CD14-positive monocyte (primary cell): ENCODE measurements at regions not wholly inside any gene's neighbourhood (a gene's known extent, or its start where the extent isn't known, plus 50 kb on each side); places are given as distances from the start of the nearest gene placed in this dataset.

ENCODE experiments used
- DNase-seq, 3 donors: peaks; one replicate each; pipeline ENCODE4 v3.0.0-alpha.2; 2011 to 2022
- H2AFZ ChIP-seq: 2 replicates; pipeline ENCODE4 v1.6.0; 2012; ENCODE audit warnings: mild to moderate bottlenecking, low read depth, low read length, inconsistent platforms; ENCODE audit not compliant: insufficient read depth, poor library complexity, severe bottlenecking
- H3K27ac ChIP-seq, 2 donors: 1 replicate in 1 of 2; 2 replicates in 1 of 2; pipeline ENCODE4 v1.5.1; 2012 to 2013; ENCODE audit warnings: low read length in 2 of 2, control low read depth in 1 of 2, inconsistent platforms in 1 of 2, low read depth in 1 of 2, mild to moderate bottlenecking in 1 of 2
- H3K27me3 ChIP-seq, 2 donors: one replicate each; pipeline versions ENCODE4 v1.6.0 to v1.6.1; 2011 to 2013; ENCODE audit warnings: low read length in 2 of 2; ENCODE audit not compliant: control insufficient read depth in 2 of 2, insufficient read depth in 2 of 2
- H3K36me3 ChIP-seq, 2 donors: replicated peaks in 1 of 2; 1 replicate in 1 of 2; 2 replicates in 1 of 2; pipeline versions ENCODE4 v1.5.1 to v1.6.1; 2012 to 2013; ENCODE audit warnings: low read length in 2 of 2, control low read depth in 1 of 2, inconsistent platforms in 1 of 2, mild to moderate bottlenecking in 1 of 2; ENCODE audit not compliant: insufficient read depth in 2 of 2, control insufficient read depth in 1 of 2
- H3K4me1 ChIP-seq, 2 donors: 1 replicate in 1 of 2; 2 replicates in 1 of 2; pipeline versions ENCODE4 v1.5.1 to v1.6.1; 2012 to 2013; ENCODE audit warnings: low read length in 2 of 2, control low read depth in 1 of 2, inconsistent platforms in 1 of 2, mild to moderate bottlenecking in 1 of 2, moderate library complexity in 1 of 2; ENCODE audit not compliant: insufficient read depth in 2 of 2, control insufficient read depth in 1 of 2
- H3K4me2 ChIP-seq: replicated peaks from 2 replicates; pipeline ENCODE3; 2012; ENCODE audit warnings: low read length, moderate library complexity, mild to moderate bottlenecking; ENCODE audit not compliant: poor library complexity, severe bottlenecking; ENCODE audit errors: extremely low read depth
- H3K4me3 ChIP-seq, 3 experiments: fragments of 200-600 bp in 1 of 3; sonication (generic) in 1 of 3; replicated peaks in 1 of 3; 1 replicate in 2 of 3; 2 replicates in 1 of 3; pipeline ENCODE4 v1.5.1; 2011 to 2013; ENCODE audit warnings: low read length in 3 of 3, mild to moderate bottlenecking in 3 of 3, control low read depth in 2 of 3, low read depth in 2 of 3, inconsistent platforms in 1 of 3, moderate library complexity in 1 of 3
- H3K79me2 ChIP-seq: 2 replicates; pipeline ENCODE4 v1.6.0; 2012; ENCODE audit warnings: mild to moderate bottlenecking, control low read depth, inconsistent platforms, low read length, moderate library complexity; ENCODE audit not compliant: insufficient read depth
- H3K9ac ChIP-seq: 2 replicates; pipeline ENCODE4 v1.6.0; 2017; ENCODE audit warnings: low read length, mild to moderate bottlenecking; ENCODE audit not compliant: insufficient read depth, poor library complexity, severe bottlenecking
- H3K9me3 ChIP-seq, 2 donors: replicated peaks in 1 of 2; 1 replicate in 1 of 2; 2 replicates in 1 of 2; pipeline versions ENCODE4 v1.5.1 to v1.6.1; 2012 to 2013; ENCODE audit warnings: low read length in 2 of 2, control low read depth in 1 of 2; ENCODE audit not compliant: control insufficient read depth in 1 of 2, insufficient read depth in 1 of 2
- H4K20me1 ChIP-seq: 2 replicates; pipeline ENCODE4 v1.6.0; 2012; ENCODE audit warnings: mild to moderate bottlenecking, low read length, control low read depth, moderate library complexity; ENCODE audit not compliant: insufficient read depth
- H3K27ac Mint-ChIP-seq, 7 donors: one replicate each; pipeline ENCODE4 v1.8.0; 2020; ENCODE audit warnings: mild to moderate bottlenecking in 7 of 7, mixed read lengths in 7 of 7, moderate library complexity in 6 of 7, inconsistent platforms in 2 of 7
- H3K27me3 Mint-ChIP-seq, 3 donors: one replicate each; pipeline ENCODE4 v1.8.0; 2021 to 2022; ENCODE audit warnings: low read depth in 3 of 3, mild to moderate bottlenecking in 3 of 3, mixed read lengths in 3 of 3, moderate library complexity in 3 of 3, inconsistent platforms in 1 of 3
- H3K36me3 Mint-ChIP-seq, 2 donors: one replicate each; pipeline ENCODE4 v1.8.0; 2020; ENCODE audit warnings: mixed read lengths in 2 of 2, inconsistent platforms in 1 of 2, mild to moderate bottlenecking in 1 of 2
- H3K4me1 Mint-ChIP-seq: one replicate; pipeline ENCODE4 v1.8.0; 2020; ENCODE audit warnings: mild to moderate bottlenecking, mixed read lengths
- H3K4me3 Mint-ChIP-seq, 2 donors: one replicate each; pipeline ENCODE4 v1.8.0; 2020; ENCODE audit warnings: mild to moderate bottlenecking in 2 of 2, mixed read lengths in 2 of 2, moderate library complexity in 1 of 2
- H3K9me3 Mint-ChIP-seq, 7 donors: one replicate each; pipeline ENCODE4 v1.8.0; 2020 to 2022; ENCODE audit warnings: mixed read lengths in 7 of 7, mild to moderate bottlenecking in 6 of 7, moderate library complexity in 6 of 7, inconsistent platforms in 2 of 7
- CTCF ChIP-seq: fragments of 200-600 bp; IDR thresholded peaks from one replicate; pipeline ENCODE4 v1.8.0; 2022; ENCODE audit warnings: antibody characterized with exemption, mild to moderate bottlenecking
- WGBS: methylation state at CpG from one replicate; pipeline ENCODE4 v1.1.5; 2013; ENCODE audit warnings: missing lambda C conversion rate; ENCODE audit not compliant: insufficient coverage; 5-methylcytosine and 5-hydroxymethylcytosine counted together
- intact Hi-C, 2 donors: fragments of 100-400 bp; cut with micrococcal nuclease; formaldehyde crosslinking; loops; one replicate each; pipeline versions ENCODE4 v1.15.0 to v1.15.1; 2023

- intact Hi-C loops = no loop called here
Observed at GRCh38 chr18:9016633-9017166, 85.8 kb upstream of the NDUFV2 start.

More at GRCh38 chr18:9016633-9017166, 85.8 kb upstream of the NDUFV2 start:
- DNase-seq = no peak
- TF ChIP-seq CTCF = no peak
- no peak overlapping the region for H3K27ac ChIP-seq
- H3K9ac ChIP-seq = peak overlapping the region; percentile 54
- no peaks in the 10 kb centered on the region for H3K9me3 ChIP-seq
- no peaks in the 10 kb centered on the region for H3K27me3 ChIP-seq
- Mint-ChIP-seq H3K36me3 (no peaks in the 10 kb centered on the region), H3K4me3 (peak overlapping the region; percentile 77 to 91), H3K4me1 (peaks cover 19% of the 10 kb centered on the region), H3K9me3 (peaks cover 0 to 3% (median 0%) of the 10 kb centered on the region in 7 donors), H3K27ac (peak overlapping the region in 1 of 7 donors; percentile 33), H3K27me3 (peaks cover 0 to 3% (median 2%) of the 10 kb centered on the region in 3 donors)
- H3K4me2 ChIP-seq = peak overlapping the region; percentile 85
- peak overlapping the region; percentile 2 to 71 (median 26) for H3K4me3 ChIP-seq
- peak overlapping the region; percentile 70 for H2AFZ ChIP-seq
- H3K79me2 ChIP-seq = no peaks in the 10 kb centered on the region
- peaks cover 16 to 17% of the 10 kb centered on the region in 2 donors for H3K4me1 ChIP-seq
- H3K36me3 ChIP-seq = no peaks in the 10 kb centered on the region
- WGBS = 80% methylated on average over 8 of the region's 16 CpGs
- H4K20me1 ChIP-seq = no peaks in the 10 kb centered on the region
